ENCODE measurements at regions not wholly inside any gene's neighbourhood (a gene's known extent, or its start where the extent isn't known, plus 50 kb on each side); places are given as distances from the start of the nearest gene placed in this dataset.

DNA sequence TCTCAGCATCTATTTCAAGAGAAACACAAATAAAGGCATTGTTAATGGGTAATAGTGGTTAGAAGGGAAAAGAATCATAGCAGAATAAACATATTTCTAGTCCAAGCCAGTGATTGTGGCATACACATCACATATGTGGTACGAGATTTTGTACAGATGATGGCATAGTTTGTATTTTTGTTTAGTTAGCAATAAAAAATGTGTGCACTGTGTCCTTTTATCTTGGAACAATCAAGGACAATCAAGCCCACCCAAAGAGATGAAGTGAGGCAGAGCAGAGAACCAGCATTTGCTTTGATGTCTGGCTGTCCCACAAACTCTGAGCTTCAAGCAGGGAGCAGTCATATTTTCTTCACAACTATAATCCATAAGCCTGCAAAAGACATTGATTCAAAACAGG, 256.5 kb upstream of the CHD6 start:
- Histone ChIP-seq H3K27me3 (ENCODE audit: control insufficient read depth, insufficient read depth, low read length, poor library complexity, severe bottlenecking) (no peaks in the 10 kb centered on the region), H3K4me1 (ENCODE audit: control insufficient read depth, insufficient read depth, low read length) (peaks cover 17% of the 10 kb centered on the region), H3K4me3 (ENCODE audit: low read length) (no peak overlapping the region), H3K27ac (ENCODE audit: low read depth, low read length) (no peak overlapping the region), H3K9me3 (ENCODE audit: control insufficient read depth, low read length) (peaks cover 7% of the 10 kb centered on the region), H3K36me3 (ENCODE audit: control insufficient read depth, insufficient read depth, low read length) (no peaks in the 10 kb centered on the region), H3K9ac (ENCODE audit: extremely low read depth, low read length, poor library complexity, severe bottlenecking) (no peak overlapping the region)
- no peak for DNase-seq
- H3K4me3 Mint-ChIP-seq, result no peak overlapping the region
- peaks cover 42% of the 10 kb centered on the region for H3K4me1 Mint-ChIP-seq
- no peaks in the 10 kb centered on the region for H3K27me3 Mint-ChIP-seq (ENCODE audit: insufficient read depth)
- H3K27ac Mint-ChIP-seq, result no peak overlapping the region
- peaks cover 15% of the 10 kb centered on the region for H3K9me3 Mint-ChIP-seq
- TF ChIP-seq, protein P1, sequence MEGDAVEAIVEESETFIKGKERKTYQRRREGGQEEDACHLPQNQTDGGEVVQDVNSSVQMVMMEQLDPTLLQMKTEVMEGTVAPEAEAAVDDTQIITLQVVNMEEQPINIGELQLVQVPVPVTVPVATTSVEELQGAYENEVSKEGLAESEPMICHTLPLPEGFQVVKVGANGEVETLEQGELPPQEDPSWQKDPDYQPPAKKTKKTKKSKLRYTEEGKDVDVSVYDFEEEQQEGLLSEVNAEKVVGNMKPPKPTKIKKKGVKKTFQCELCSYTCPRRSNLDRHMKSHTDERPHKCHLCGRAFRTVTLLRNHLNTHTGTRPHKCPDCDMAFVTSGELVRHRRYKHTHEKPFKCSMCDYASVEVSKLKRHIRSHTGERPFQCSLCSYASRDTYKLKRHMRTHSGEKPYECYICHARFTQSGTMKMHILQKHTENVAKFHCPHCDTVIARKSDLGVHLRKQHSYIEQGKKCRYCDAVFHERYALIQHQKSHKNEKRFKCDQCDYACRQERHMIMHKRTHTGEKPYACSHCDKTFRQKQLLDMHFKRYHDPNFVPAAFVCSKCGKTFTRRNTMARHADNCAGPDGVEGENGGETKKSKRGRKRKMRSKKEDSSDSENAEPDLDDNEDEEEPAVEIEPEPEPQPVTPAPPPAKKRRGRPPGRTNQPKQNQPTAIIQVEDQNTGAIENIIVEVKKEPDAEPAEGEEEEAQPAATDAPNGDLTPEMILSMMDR (conservative IDR thresholded peaks at IDR 0.05), result no peak
- WGBS, 2 experiments (ENCODE audit: insufficient coverage in 1 of 2, insufficient read length in 1 of 2), result 75 to 83% methylated on average over 1 of the region's 1 CpG
- H3K36me3 Mint-ChIP-seq (ENCODE audit: low read depth), result no peaks in the 10 kb centered on the region

DNA sequence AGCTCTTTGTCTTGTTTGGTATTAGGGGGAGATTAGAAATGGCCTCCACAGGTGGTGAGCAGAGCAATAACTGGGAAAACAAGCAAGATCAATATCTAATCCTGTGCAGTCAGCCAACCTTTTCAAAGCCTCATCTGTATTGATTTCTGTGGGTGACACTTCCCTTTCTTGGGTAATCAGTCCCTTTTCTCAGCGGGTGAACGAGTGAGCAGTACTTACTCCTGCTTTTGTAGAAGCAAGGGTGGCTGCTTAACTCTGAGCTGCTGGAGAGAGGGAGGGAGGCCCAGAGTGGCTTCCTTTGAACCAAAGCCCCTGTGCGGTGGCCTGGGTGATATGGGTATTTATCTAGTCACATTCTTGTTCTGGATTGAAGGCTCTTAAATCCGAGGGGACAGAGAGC, 254.8 kb upstream of the CHD6 start:
- H3K27me3 ChIP-seq (ENCODE audit: control insufficient read depth, insufficient read depth, low read length, poor library complexity, severe bottlenecking), result no peaks in the 10 kb centered on the region
- TF ChIP-seq, protein P1 (conservative IDR thresholded peaks at IDR 0.05), result no peak
- H3K4me3 ChIP-seq (ENCODE audit: low read length), result no peak overlapping the region
- Mint-ChIP-seq H3K27me3 (ENCODE audit: insufficient read depth) (no peaks in the 10 kb centered on the region), H3K27ac (peak overlapping the region; percentile 79), H3K36me3 (ENCODE audit: low read depth) (no peaks in the 10 kb centered on the region), H3K4me3 (no peak overlapping the region), H3K4me1 (peaks cover 26% of the 10 kb centered on the region), H3K9me3 (peaks cover 32% of the 10 kb centered on the region)
- H3K4me1 ChIP-seq (ENCODE audit: control insufficient read depth, insufficient read depth, low read length), result peaks cover 8% of the 10 kb centered on the region
- peak; percentile 62 for DNase-seq
- H3K9me3 ChIP-seq (ENCODE audit: control insufficient read depth, low read length), result peaks cover 25% of the 10 kb centered on the region
- no peak overlapping the region for H3K9ac ChIP-seq (ENCODE audit: extremely low read depth, low read length, poor library complexity, severe bottlenecking)
- no peaks in the 10 kb centered on the region for H3K36me3 ChIP-seq (ENCODE audit: control insufficient read depth, insufficient read depth, low read length)
- WGBS, 2 experiments (ENCODE audit: insufficient coverage in 1 of 2, insufficient read length in 1 of 2), result 62% methylated on average over 4 of the region's 4 CpGs; no CpG with 5 or more reads in 1 of the 2 experiments
- no peak overlapping the region for H3K27ac ChIP-seq (ENCODE audit: low read depth, low read length)

DNA sequence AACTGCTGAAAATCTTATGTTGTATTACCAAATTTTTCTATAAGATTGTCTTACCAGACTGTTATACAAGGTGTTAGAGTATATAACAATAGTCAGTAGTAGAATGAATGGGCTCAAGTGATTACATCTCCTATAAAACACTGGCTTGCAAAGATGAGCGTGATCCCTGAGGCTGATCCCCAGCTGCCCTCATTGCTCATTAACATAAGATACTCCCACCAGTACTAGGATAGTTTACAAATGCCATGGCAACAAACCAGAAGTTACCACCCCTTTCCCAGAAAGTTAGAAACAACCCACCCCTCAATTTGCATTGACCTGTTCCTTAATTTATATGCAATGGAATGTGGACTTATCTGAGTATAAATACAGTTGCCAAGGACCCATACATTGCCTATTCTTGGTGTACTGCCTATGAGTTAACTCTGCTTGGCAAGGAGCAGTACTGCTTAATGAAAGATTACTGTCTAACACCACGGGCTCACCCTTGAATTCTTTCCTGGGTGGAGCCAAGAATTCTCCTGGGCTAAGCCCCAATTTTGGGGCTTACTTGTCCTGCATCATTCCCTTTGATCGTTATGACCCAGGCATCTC, 252.8 kb upstream of the CHD6 start:
- peaks cover 31% of the 10 kb centered on the region for H3K9me3 ChIP-seq (ENCODE audit: control insufficient read depth, low read length)
- Mint-ChIP-seq H3K27ac (no peak overlapping the region), H3K4me3 (no peak overlapping the region), H3K9me3 (peaks cover 44% of the 10 kb centered on the region), H3K4me1 (peaks cover 18% of the 10 kb centered on the region), H3K36me3 (ENCODE audit: low read depth) (no peaks in the 10 kb centered on the region), H3K27me3 (ENCODE audit: insufficient read depth) (no peaks in the 10 kb centered on the region)
- no peaks in the 10 kb centered on the region for H3K36me3 ChIP-seq (ENCODE audit: control insufficient read depth, insufficient read depth, low read length)
- H3K27me3 ChIP-seq (ENCODE audit: control insufficient read depth, insufficient read depth, low read length, poor library complexity, severe bottlenecking), result no peaks in the 10 kb centered on the region
- TF ChIP-seq, protein P1 (conservative IDR thresholded peaks at IDR 0.05), result no peak
- no peak overlapping the region for H3K9ac ChIP-seq (ENCODE audit: extremely low read depth, low read length, poor library complexity, severe bottlenecking)
- peak overlapping the region; percentile 3 for H3K4me3 ChIP-seq (ENCODE audit: low read length)
- H3K27ac ChIP-seq (ENCODE audit: low read depth, low read length), result no peak overlapping the region
- peaks cover 6% of the 10 kb centered on the region for H3K4me1 ChIP-seq (ENCODE audit: control insufficient read depth, insufficient read depth, low read length)
- 83 to 95% methylated on average over 1 to 3 of the region's 3 CpGs for WGBS, 2 experiments (ENCODE audit: insufficient coverage in 1 of 2, insufficient read length in 1 of 2)
- no peak for DNase-seq

Measured in endodermal cell (in vitro differentiated cells).